K562 (cell line): ENCODE measurements at regions not wholly inside any gene's neighbourhood (a gene's known extent, or its start where the extent isn't known, plus 50 kb on each side); places are given as distances from the start of the nearest gene placed in this dataset.

Experiments used
- ATAC-seq: fragments of 200-7000 bp; cut with Tn5 transposase; 3 replicates; pipeline ENCODE4 v1.9.1; 2020; ENCODE audit warnings: moderate library complexity
- BruUV-seq: library from RNA; stranded (reverse); fragments of 400-500 nt; replicated peaks from 2 replicates; lab custom pipeline; 2021; lab: Mats Ljungman, UMichigan
- CTCF ChIA-PET: fragments of 300-600 bp; formaldehyde crosslinking; extraction: SDS; loops from one replicate; lab custom pipeline; 2021; ENCODE audit warnings: low intra/inter-chr PET ratio; lab: Yijun Ruan, JAX
- POLR2A ChIA-PET: fragments of 300-600, 350-650 bp; sonication (Branson Sonifier 250); formaldehyde crosslinking; extraction: SDS; loops from one replicate; lab custom pipeline; 2021; ENCODE audit warnings: antibody characterized with exemption, inconsistent platforms; lab: Yijun Ruan, JAX
- DNase-seq, 4 experiments: peaks; one replicate each; pipeline versions ENCODE4 v3.0.0 to v3.0.0-alpha.2; 2011 to 2018; ENCODE audit warnings: low spot score in 3 of 4, mixed read lengths in 3 of 4; ENCODE audit errors: extremely low read depth in 1 of 4
- FAIRE-seq: peaks from 2 replicates; lab custom pipeline; 2011; peaks lifted over from hg19 to GRCh38; lab: Jason Lieb, UNC
- H2AFZ ChIP-seq: 2 replicates; pipeline ENCODE4 v1.6.0; 2011; ENCODE audit warnings: low read depth, low read length, control low read depth, inconsistent platforms
- H3K27ac ChIP-seq: fragments of 200-600 bp; 3 replicates; pipeline ENCODE4 v1.8.0; 2011; ENCODE audit warnings: low read depth, mild to moderate bottlenecking, control low read depth, inconsistent platforms, low read length, moderate library complexity, mixed read lengths; ENCODE audit errors: extremely low read depth
- H3K27me3 ChIP-seq, 2 experiments: fragments of 300-600 bp in 1 of 2; 2 replicates in 1 of 2; 3 replicates in 1 of 2; pipeline versions ENCODE4 v1.6.0 to v1.8.0; 2011; ENCODE audit warnings: inconsistent platforms in 2 of 2, low read length in 2 of 2, mild to moderate bottlenecking in 1 of 2, mixed read lengths in 1 of 2, moderate library complexity in 1 of 2; ENCODE audit not compliant: control insufficient read depth in 2 of 2, insufficient read depth in 2 of 2
- H3K36me3 ChIP-seq: fragments of 300-600 bp; 3 replicates; pipeline ENCODE4 v1.8.0; 2011; ENCODE audit warnings: mild to moderate bottlenecking, low read length, inconsistent platforms; ENCODE audit not compliant: control insufficient read depth, insufficient read depth
- H3K4me1 ChIP-seq, 2 experiments: fragments of 200-600 bp in 1 of 2; replicated peaks in 1 of 2; 2 replicates in 1 of 2; 3 replicates in 1 of 2; pipeline versions ENCODE4 v1.5.1 to v1.8.0; 2011; ENCODE audit warnings: inconsistent platforms in 2 of 2, low read length in 2 of 2, mild to moderate bottlenecking in 1 of 2, mixed read lengths in 1 of 2, moderate library complexity in 1 of 2; ENCODE audit not compliant: control insufficient read depth in 2 of 2, insufficient read depth in 2 of 2
- H3K4me2 ChIP-seq: 2 replicates; pipeline ENCODE4 v1.6.1; 2011; ENCODE audit warnings: low read length, control low read depth, inconsistent platforms, mixed read lengths; ENCODE audit not compliant: insufficient read depth
- H3K4me3 ChIP-seq: fragments of 200-600 bp; sonication (generic), shearing (Covaris generic); 2 replicates; pipeline ENCODE4 v1.5.1; 2016; ENCODE audit warnings: control low read depth, inconsistent platforms
- H3K79me2 ChIP-seq: fragments of 200-600 bp; 3 replicates; pipeline ENCODE4 v1.8.0; 2011; ENCODE audit warnings: low read length, inconsistent platforms; ENCODE audit not compliant: control insufficient read depth, insufficient read depth
- H3K9ac ChIP-seq, 2 experiments: 2 replicates each; pipeline versions ENCODE4 v1.6.0 to v1.6.1; 2011; ENCODE audit warnings: low read depth in 2 of 2, low read length in 2 of 2, control low read depth in 1 of 2, inconsistent platforms in 1 of 2, mild to moderate bottlenecking in 1 of 2, mixed read lengths in 1 of 2; ENCODE audit not compliant: insufficient read depth in 1 of 2
- H3K9me1 ChIP-seq: one replicate; pipeline ENCODE4 v1.6.0; 2011; ENCODE audit warnings: inconsistent platforms, mild to moderate bottlenecking, low read length, moderate library complexity; ENCODE audit not compliant: control insufficient read depth, insufficient read depth
- H3K9me3 ChIP-seq: replicated peaks from 2 replicates; pipeline ENCODE4 v1.5.1; 2011; ENCODE audit warnings: low read depth, low read length, inconsistent platforms; ENCODE audit not compliant: control insufficient read depth, insufficient read depth
- H4K20me1 ChIP-seq: replicated peaks from 2 replicates; pipeline ENCODE4 v1.6.1; 2011; ENCODE audit warnings: low read length, inconsistent platforms, mixed read lengths; ENCODE audit not compliant: control insufficient read depth, insufficient read depth
- ADNP ChIP-seq: fragments of 200-800 bp; sonication (Bioruptor generic); IDR thresholded peaks from 2 replicates; pipeline ENCODE4 v1.6.1; 2016; ENCODE audit warnings: missing genetic modification characterization, missing compliant biosample characterization
- CHD2 ChIP-seq: IDR thresholded peaks from 2 replicates; pipeline ENCODE4 v1.6.1; 2011; ENCODE audit warnings: low read depth, low read length
- EP400 ChIP-seq: fragments of 450-650 bp; IDR thresholded peaks from 2 replicates; pipeline ENCODE4 v1.6.1; 2017; ENCODE audit warnings: antibody characterized with exemption, mild to moderate bottlenecking, moderate library complexity
- FOXJ3 ChIP-seq: sonication (generic); formaldehyde crosslinking; IDR thresholded peaks from 2 replicates; pipeline ENCODE4 v1.4.0; 2020; ENCODE audit warnings: mild to moderate bottlenecking, missing genetic modification reagents
- HMG20B ChIP-seq: fragments of 250-450 bp; sonication (Bioruptor Pico); IDR thresholded peaks from 2 replicates; pipeline ENCODE4 v1.5.0; 2021; ENCODE audit warnings: mild to moderate bottlenecking
- MCM7 ChIP-seq, 2 experiments: fragments of 450-650 bp; IDR thresholded peaks; 2 replicates each; pipeline ENCODE4 v1.6.1; 2016 to 2018
- NBN ChIP-seq: fragments of 450-650 bp; IDR thresholded peaks from 2 replicates; pipeline ENCODE4 v1.6.1; 2016; ENCODE audit warnings: low read depth, mild to moderate bottlenecking
- NFYB ChIP-seq: IDR thresholded peaks from 2 replicates; pipeline ENCODE4 v1.6.1; 2011; ENCODE audit warnings: mild to moderate bottlenecking, moderate library complexity; ENCODE audit not compliant: insufficient read length; ENCODE audit errors: extremely low read depth
- PHF8 ChIP-seq: fragments of 200-600 bp; sonication (generic); IDR thresholded peaks from 2 replicates; pipeline ENCODE4 v1.6.1; 2012; ENCODE audit warnings: mixed run types, mild to moderate bottlenecking, inconsistent platforms, low read length, moderate library complexity, borderline replicate concordance
- TRIM24 ChIP-seq, 2 experiments: fragments of 450-650 bp; IDR thresholded peaks; 2 replicates each; pipeline ENCODE4 v1.6.1; 2016
- ZNF280B ChIP-seq: fragments of 250-450 bp; sonication (Bioruptor Pico); IDR thresholded peaks from 2 replicates; pipeline ENCODE4 v1.5.1; 2021; ENCODE audit warnings: mild to moderate bottlenecking
- ZNF444 ChIP-seq: fragments of 250-450 bp; sonication (Bioruptor Pico); IDR thresholded peaks from 2 replicates; pipeline ENCODE4 v1.4.0; 2020; ENCODE audit warnings: mild to moderate bottlenecking, moderate library complexity
- ZNF655 ChIP-seq: fragments of 250-450 bp; sonication (Bioruptor Pico); IDR thresholded peaks from 2 replicates; pipeline ENCODE4 v1.5.0; 2021
- WGBS: fragments of 100-300 bp; shearing (Covaris generic); methylation state at CpG from one replicate; pipeline ENCODE4 v1.1.6; 2016; ENCODE audit warnings: low coverage, mixed read lengths; ENCODE audit not compliant: insufficient coverage; ENCODE audit errors: missing lambda C conversion rate; 5-methylcytosine and 5-hydroxymethylcytosine counted together
- in situ Hi-C: fragments of 300-500 bp; cut with MboI; formaldehyde crosslinking; loops from 4 replicates; pipeline ENCODE4 v1.15.0; 2018; ENCODE audit warnings: inconsistent platforms, mixed read lengths
- intact Hi-C: fragments of 100-400 bp; cut with micrococcal nuclease; formaldehyde crosslinking; loops from 2 replicates; pipeline ENCODE4 v1.14.2; 2022

GRCh38 chr4:15291122-15291521 is 136.7 kb upstream of the C1QTNF7 start:
- ATAC-seq (no peak), DNase-seq (no peak), FAIRE-seq (no peak)
- Histone ChIP-seq H3K9ac (no peak overlapping the region), H3K9me1 (no peaks in the 10 kb centered on the region), H3K4me2 (no peak overlapping the region), H3K79me2 (no peaks in the 10 kb centered on the region), H3K4me1 (no peaks in the 10 kb centered on the region), H3K9me3 (no peaks in the 10 kb centered on the region), H4K20me1 (no peaks in the 10 kb centered on the region), H3K36me3 (no peaks in the 10 kb centered on the region), H2AFZ (no peak overlapping the region), H3K27me3 (no peaks in the 10 kb centered on the region), H3K27ac (no peak overlapping the region), H3K4me3 (no peak overlapping the region)
- POLR2A ChIA-PET = interaction anchor here (1.6 kb wide), 1 partner anchor 15 kb away, joined by 4 read pairs; no protein-coding TSS in a partner anchor
- in situ Hi-C loops (no loop called here), intact Hi-C loops (no loop called here)
- BruUV-seq = no TSS peak
- CTCF ChIA-PET = no interaction called here
- 0% methylated on average over 1 of the region's 1 CpG for WGBS
- no peak for TF ChIP-seq ADNP (tag)

GRCh38 chr4:15293711-15294110 is 134.1 kb upstream of the C1QTNF7 start:
- ChIA-PET POLR2A (no interaction called here), CTCF (no interaction called here)
- H3K4me2 ChIP-seq = no peak overlapping the region
- ATAC-seq (no peak), DNase-seq (no peak), FAIRE-seq (no peak)
- no peak for TF ChIP-seq FOXJ3 (CRISPR knock-in tag)
- TF ChIP-seq EP400 = no peak
- no peak for TF ChIP-seq NFYB
- no peak for TF ChIP-seq ZNF280B (CRISPR knock-in tag)
- no peak for TF ChIP-seq HMG20B (CRISPR knock-in tag)
- TF ChIP-seq ADNP (tag) = no peak
- TF ChIP-seq CHD2 = no peak
- no peak for TF ChIP-seq PHF8
- no peak for TF ChIP-seq NBN
- TF ChIP-seq MCM7 (IDR thresholded peaks at IDR 0.05) = no peak
- no peak for TF ChIP-seq ZNF655 (CRISPR knock-in tag)
- no peak for TF ChIP-seq ZNF444 (CRISPR knock-in tag)
- TF ChIP-seq TRIM24 (IDR thresholded peaks at IDR 0.05) = no peak
- 0% methylated on average over 2 of the region's 2 CpGs for WGBS
- H3K79me2 ChIP-seq = no peaks in the 10 kb centered on the region
- no peak overlapping the region for H2AFZ ChIP-seq
- no peak overlapping the region for H3K27ac ChIP-seq
- H3K36me3 ChIP-seq = no peaks in the 10 kb centered on the region
- no peaks in the 10 kb centered on the region for H3K9me3 ChIP-seq
- in situ Hi-C loops = no loop called here
- no peaks in the 10 kb centered on the region for H4K20me1 ChIP-seq
- H3K27me3 ChIP-seq = no peaks in the 10 kb centered on the region
- no peaks in the 10 kb centered on the region for H3K4me1 ChIP-seq
- no TSS peak for BruUV-seq
- no peak overlapping the region for H3K4me3 ChIP-seq
- H3K9me1 ChIP-seq = no peaks in the 10 kb centered on the region
- intact Hi-C loops = no loop called here
- H3K9ac ChIP-seq = no peak overlapping the region
